SK-N-SH (cell line): ENCODE measurements at regions not wholly inside any gene's neighbourhood (a gene's known extent, or its start where the extent isn't known, plus 50 kb on each side); places are given as distances from the start of the nearest gene placed in this dataset.

Experiments used
- EP300 ChIP-seq, 2 experiments: IDR thresholded peaks; 2 replicates each; pipeline versions ENCODE4 v1.4.0 to v1.6.1; 2012; ENCODE audit warnings: borderline replicate concordance in 1 of 2, low read depth in 1 of 2, low read length in 1 of 2
- RFX5 ChIP-seq: IDR thresholded peaks from 2 replicates; pipeline ENCODE4 v1.6.1; 2012; ENCODE audit warnings: mild to moderate bottlenecking, improper control_type of control experiment, low read length
- TAF1 ChIP-seq: IDR thresholded peaks from 2 replicates; pipeline ENCODE4 v1.6.1; 2012; ENCODE audit warnings: low read depth, mild to moderate bottlenecking, low read length, moderate library complexity, borderline replicate concordance
- TF ChIP-seq, protein P1 (sequence below): fragments of 150-350 bp; IDR thresholded peaks from 2 replicates; pipeline ENCODE4 v1.6.1; 2017; ENCODE audit warnings: antibody characterized with exemption, low read length, low read depth, borderline replicate concordance
- TF ChIP-seq, protein P2 (sequence below): fragments of 200-600 bp; sonication (generic); IDR thresholded peaks from 2 replicates; pipeline ENCODE4 v1.6.1; 2017; ENCODE audit warnings: antibody characterized with exemption, mild to moderate bottlenecking, moderate library complexity

DNA sequence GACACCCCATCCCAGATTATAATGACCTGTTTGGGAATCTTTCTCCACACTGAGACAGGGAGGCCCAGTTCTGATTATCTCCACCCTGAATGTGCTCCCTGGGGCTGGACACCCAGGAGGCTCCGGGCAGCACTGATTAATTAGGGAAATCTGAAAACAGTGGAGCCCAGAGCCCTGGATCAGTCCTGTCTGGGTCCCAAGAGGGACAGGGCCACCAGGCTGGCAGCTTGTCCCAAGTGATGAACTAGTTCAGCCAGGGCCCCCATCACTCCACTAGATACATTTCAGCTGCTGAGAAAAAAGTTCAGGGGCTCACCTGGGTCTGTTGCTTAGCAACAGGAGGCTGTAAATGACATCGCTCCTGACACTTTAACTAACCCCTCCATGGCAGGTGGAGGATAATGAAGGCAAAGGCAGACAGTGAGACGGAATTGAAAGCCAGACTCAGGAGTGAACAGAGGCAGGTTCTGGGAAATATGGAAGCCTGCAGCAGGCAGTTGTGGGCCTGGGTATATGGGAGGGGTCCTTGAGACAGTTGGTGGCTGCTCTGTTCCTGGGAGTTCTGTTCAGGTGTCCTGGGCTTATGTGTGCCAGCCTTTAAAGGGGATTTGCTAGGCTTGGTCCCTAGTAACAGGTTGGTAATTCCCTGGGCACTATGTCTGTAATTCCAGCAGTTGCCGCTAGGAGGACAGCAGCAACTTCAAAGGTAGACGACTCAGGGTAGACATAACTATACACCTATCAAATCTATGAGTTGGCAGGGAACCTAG is 78.3 kb upstream of the CTNNBL1 start:
- TF ChIP-seq, protein P1, sequence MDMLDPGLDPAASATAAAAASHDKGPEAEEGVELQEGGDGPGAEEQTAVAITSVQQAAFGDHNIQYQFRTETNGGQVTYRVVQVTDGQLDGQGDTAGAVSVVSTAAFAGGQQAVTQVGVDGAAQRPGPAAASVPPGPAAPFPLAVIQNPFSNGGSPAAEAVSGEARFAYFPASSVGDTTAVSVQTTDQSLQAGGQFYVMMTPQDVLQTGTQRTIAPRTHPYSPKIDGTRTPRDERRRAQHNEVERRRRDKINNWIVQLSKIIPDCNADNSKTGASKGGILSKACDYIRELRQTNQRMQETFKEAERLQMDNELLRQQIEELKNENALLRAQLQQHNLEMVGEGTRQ = no peak
- TF ChIP-seq, protein P2, sequence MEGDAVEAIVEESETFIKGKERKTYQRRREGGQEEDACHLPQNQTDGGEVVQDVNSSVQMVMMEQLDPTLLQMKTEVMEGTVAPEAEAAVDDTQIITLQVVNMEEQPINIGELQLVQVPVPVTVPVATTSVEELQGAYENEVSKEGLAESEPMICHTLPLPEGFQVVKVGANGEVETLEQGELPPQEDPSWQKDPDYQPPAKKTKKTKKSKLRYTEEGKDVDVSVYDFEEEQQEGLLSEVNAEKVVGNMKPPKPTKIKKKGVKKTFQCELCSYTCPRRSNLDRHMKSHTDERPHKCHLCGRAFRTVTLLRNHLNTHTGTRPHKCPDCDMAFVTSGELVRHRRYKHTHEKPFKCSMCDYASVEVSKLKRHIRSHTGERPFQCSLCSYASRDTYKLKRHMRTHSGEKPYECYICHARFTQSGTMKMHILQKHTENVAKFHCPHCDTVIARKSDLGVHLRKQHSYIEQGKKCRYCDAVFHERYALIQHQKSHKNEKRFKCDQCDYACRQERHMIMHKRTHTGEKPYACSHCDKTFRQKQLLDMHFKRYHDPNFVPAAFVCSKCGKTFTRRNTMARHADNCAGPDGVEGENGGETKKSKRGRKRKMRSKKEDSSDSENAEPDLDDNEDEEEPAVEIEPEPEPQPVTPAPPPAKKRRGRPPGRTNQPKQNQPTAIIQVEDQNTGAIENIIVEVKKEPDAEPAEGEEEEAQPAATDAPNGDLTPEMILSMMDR = peak; percentile 64
- no peak for TF ChIP-seq TAF1
- TF ChIP-seq EP300 (IDR thresholded peaks at IDR 0.05; ENCODE audit: borderline replicate concordance in 1 of 2, low read depth in 1 of 2, low read length in 1 of 2) = no peak
- TF ChIP-seq RFX5 = no peak
